GM23338 (cell line): ENCODE measurements at regions not wholly inside any gene's neighbourhood (a gene's known extent, or its start where the extent isn't known, plus 50 kb on each side); places are given as distances from the start of the nearest gene placed in this dataset.

Experiments
- ATAC-seq: fragments of 200-7000 bp; cut with Tn5 transposase; 3 replicates; pipeline ENCODE4 v1.9.1; 2020
- DNase-seq: peaks from one replicate; pipeline ENCODE4 v3.0.0-alpha.2; 2015; ENCODE audit warnings: low spot score
- H2AFZ ChIP-seq: fragments of 200-600 bp; sonication (generic); 2 replicates; pipeline ENCODE4 v1.8.0; 2016; ENCODE audit warnings: antibody characterized with exemption, mild to moderate bottlenecking, moderate library complexity
- H3F3A ChIP-seq: fragments of 200-600 bp; sonication (generic); replicated peaks from 2 replicates; pipeline ENCODE4 v1.8.0; 2017; ENCODE audit warnings: antibody characterized with exemption, mixed run types, low read depth
- H3K27ac ChIP-seq: fragments of 200-600 bp; sonication (generic); 2 replicates; pipeline ENCODE4 v1.6.1; 2016; ENCODE audit warnings: low read depth
- H3K27me3 ChIP-seq: fragments of 200-600 bp; sonication (generic); 2 replicates; pipeline ENCODE4 v1.8.0; 2016; ENCODE audit warnings: mild to moderate bottlenecking, mixed run types, moderate library complexity; ENCODE audit not compliant: insufficient read depth
- H3K36me3 ChIP-seq: fragments of 200-600 bp; sonication (generic); 2 replicates; pipeline ENCODE4 v1.8.0; 2016; ENCODE audit warnings: mild to moderate bottlenecking; ENCODE audit not compliant: insufficient read depth
- H3K4me1 ChIP-seq: fragments of 200-600 bp; sonication (generic); 2 replicates; pipeline ENCODE4 v1.8.0; 2016; ENCODE audit warnings: mild to moderate bottlenecking, moderate library complexity; ENCODE audit not compliant: insufficient read depth
- H3K4me2 ChIP-seq: fragments of 200-600 bp; sonication (generic); 2 replicates; pipeline ENCODE4 v1.7.1; 2017; ENCODE audit warnings: mixed run types
- H3K4me3 ChIP-seq: fragments of 200-600 bp; sonication (generic); 2 replicates; pipeline ENCODE4 v1.6.1; 2016; ENCODE audit warnings: mixed run types
- H3K79me2 ChIP-seq: fragments of 200-600 bp; sonication (generic); replicated peaks from 2 replicates; pipeline ENCODE4 v1.8.0; 2017; ENCODE audit warnings: mild to moderate bottlenecking; ENCODE audit not compliant: insufficient read depth
- H3K9me2 ChIP-seq: fragments of 200-600 bp; sonication (generic); 2 replicates; pipeline ENCODE4 v1.8.0; 2017; ENCODE audit not compliant: insufficient read depth
- H4K20me1 ChIP-seq: fragments of 200-600 bp; sonication (generic); replicated peaks from 2 replicates; pipeline ENCODE4 v1.8.0; 2017; ENCODE audit warnings: mild to moderate bottlenecking; ENCODE audit not compliant: insufficient read depth
- H3K27ac Mint-ChIP-seq: 2 replicates; pipeline ENCODE4 v1.8.0; 2020; ENCODE audit warnings: inconsistent platforms, mild to moderate bottlenecking, moderate library complexity, mixed read lengths
- H3K27me3 Mint-ChIP-seq: 3 replicates; pipeline ENCODE4 v1.8.0; 2022; ENCODE audit warnings: low read depth, mild to moderate bottlenecking, moderate library complexity, mixed read lengths, inconsistent platforms; ENCODE audit not compliant: insufficient read depth, poor library complexity
- H3K36me3 Mint-ChIP-seq: 3 replicates; pipeline ENCODE4 v1.8.0; 2021; ENCODE audit warnings: low read depth, mild to moderate bottlenecking, inconsistent platforms, moderate library complexity, mixed read lengths
- H3K4me1 Mint-ChIP-seq: 3 replicates; pipeline ENCODE4 v1.8.0; 2020; ENCODE audit warnings: mild to moderate bottlenecking, inconsistent platforms, mixed read lengths
- H3K4me3 Mint-ChIP-seq: 3 replicates; pipeline ENCODE4 v1.8.0; 2021; ENCODE audit warnings: moderate library complexity, mild to moderate bottlenecking, inconsistent platforms, mixed read lengths
- H3K9me3 Mint-ChIP-seq: 3 replicates; pipeline ENCODE4 v1.8.0; 2020; ENCODE audit warnings: moderate library complexity, mild to moderate bottlenecking, inconsistent platforms, mixed read lengths
- CREB1 ChIP-seq: fragments of 250-450 bp; sonication (Bioruptor Pico); IDR thresholded peaks from 2 replicates; pipeline ENCODE4 v1.5.0; 2020; ENCODE audit warnings: low read depth, mild to moderate bottlenecking, moderate library complexity
- EZH2 ChIP-seq: fragments of 200-600 bp; sonication (generic); IDR thresholded peaks from one replicate; pipeline ENCODE4 v1.8.0; 2017; ENCODE audit warnings: antibody characterized with exemption, mild to moderate bottlenecking, low read depth; ENCODE audit not compliant: unreplicated experiment
- EZH2phosphoT487 ChIP-seq: fragments of 200-600 bp; sonication (generic); IDR thresholded peaks from one replicate; pipeline ENCODE4 v1.8.1; 2018; ENCODE audit warnings: antibody characterized with exemption; ENCODE audit not compliant: unreplicated experiment
- JUNB ChIP-seq: IDR thresholded peaks from one replicate; pipeline ENCODE4 v1.6.1; 2016; ENCODE audit warnings: antibody characterized with exemption; ENCODE audit not compliant: unreplicated experiment
- NANOG ChIP-seq: IDR thresholded peaks from 2 replicates; pipeline ENCODE4 v1.6.1; 2016; ENCODE audit warnings: antibody characterized with exemption, borderline replicate concordance
- POLR2AphosphoS5 ChIP-seq: IDR thresholded peaks from 2 replicates; pipeline ENCODE4 v1.6.1; 2016; ENCODE audit warnings: antibody characterized with exemption, low read depth
- STAT1 ChIP-seq: IDR thresholded peaks from one replicate; pipeline ENCODE4 v1.6.1; 2016; ENCODE audit warnings: antibody characterized with exemption; ENCODE audit not compliant: unreplicated experiment
- ZNF114 ChIP-seq: fragments of 250-450 bp; sonication (Bioruptor Pico); IDR thresholded peaks from 2 replicates; pipeline ENCODE4 v1.5.0; 2020; ENCODE audit warnings: mild to moderate bottlenecking, moderate library complexity
- ZNF331 ChIP-seq: fragments of 250-450 bp; sonication (Bioruptor Pico); IDR thresholded peaks from 2 replicates; pipeline ENCODE4 v1.5.0; 2020; ENCODE audit warnings: low read depth, mild to moderate bottlenecking, moderate library complexity
- TF ChIP-seq, protein P1 (sequence below), 2 experiments: fragments of 200-600 bp in 1 of 2; sonication (generic) in 1 of 2; conservative IDR thresholded peaks; 2 replicates each; pipeline versions ENCODE4 v1.5.1 to v1.6.1; 2016 to 2017; ENCODE audit warnings: antibody characterized with exemption in 2 of 2, low read depth in 2 of 2, mild to moderate bottlenecking in 2 of 2, moderate library complexity in 1 of 2
- TF ChIP-seq, protein P2 (sequence below): IDR thresholded peaks from one replicate; pipeline ENCODE4 v1.6.1; 2018; ENCODE audit warnings: antibody characterized with exemption; ENCODE audit not compliant: unreplicated experiment
- TF ChIP-seq, protein P3 (sequence below): fragments of 250-450 bp; sonication (Bioruptor Pico); IDR thresholded peaks from 2 replicates; pipeline ENCODE4 v1.5.0; 2020; ENCODE audit warnings: mild to moderate bottlenecking, moderate library complexity
- TF ChIP-seq, protein P4 (sequence below): IDR thresholded peaks from 2 replicates; pipeline ENCODE4 v1.6.1; 2016; ENCODE audit warnings: antibody characterized with exemption

DNA sequence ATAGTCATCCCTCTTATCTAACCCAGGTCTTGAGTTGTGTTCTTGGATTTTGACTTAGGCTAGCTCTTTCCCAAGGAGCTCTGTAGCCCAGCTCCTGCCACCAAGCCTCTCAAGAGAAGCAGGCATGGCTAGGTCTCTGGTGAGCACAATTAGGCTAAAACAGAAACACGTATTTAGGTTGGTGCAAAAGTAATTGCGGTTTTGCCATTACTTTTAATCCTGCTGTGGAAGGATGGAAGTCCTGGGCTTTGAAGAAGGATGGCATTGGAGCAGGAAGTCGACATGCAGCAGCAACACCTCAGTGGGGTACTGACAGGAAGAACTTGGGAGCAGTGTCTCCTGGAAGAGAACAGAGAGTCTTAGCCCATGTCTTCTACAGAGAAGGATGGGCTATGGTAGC is 80.0 kb upstream of the CCDC190 start:
- no peak for DNase-seq

More for the DNA sequence above, 80.0 kb upstream of the CCDC190 start:
- no peaks in the 10 kb centered on the region for H3K79me2 ChIP-seq
- H4K20me1 ChIP-seq = no peaks in the 10 kb centered on the region
- no peak for ATAC-seq
- H3K4me1 ChIP-seq = no peaks in the 10 kb centered on the region
- Mint-ChIP-seq H3K9me3 (no peaks in the 10 kb centered on the region), H3K36me3 (no peaks in the 10 kb centered on the region), H3K27me3 (no peaks in the 10 kb centered on the region), H3K27ac (no peak overlapping the region), H3K4me1 (peaks cover 5% of the 10 kb centered on the region), H3K4me3 (no peak overlapping the region)
- no peaks in the 10 kb centered on the region for H3F3A ChIP-seq
- H3K9me2 ChIP-seq = no peaks in the 10 kb centered on the region; the same call in 1 of the 2 replicates
- no peaks in the 10 kb centered on the region for H3K36me3 ChIP-seq
- H3K27ac ChIP-seq = no peak overlapping the region
- no peak overlapping the region for H2AFZ ChIP-seq
- TF ChIP-seq STAT1 (no peak), EZH2 (no peak), POLR2AphosphoS5 (no peak), EZH2phosphoT487 (no peak), CREB1 (CRISPR knock-in tag) (no peak), JUNB (no peak), NANOG (no peak), ZNF331 (CRISPR knock-in tag) (no peak), ZNF114 (CRISPR knock-in tag) (no peak)
- TF ChIP-seq, protein P1, sequence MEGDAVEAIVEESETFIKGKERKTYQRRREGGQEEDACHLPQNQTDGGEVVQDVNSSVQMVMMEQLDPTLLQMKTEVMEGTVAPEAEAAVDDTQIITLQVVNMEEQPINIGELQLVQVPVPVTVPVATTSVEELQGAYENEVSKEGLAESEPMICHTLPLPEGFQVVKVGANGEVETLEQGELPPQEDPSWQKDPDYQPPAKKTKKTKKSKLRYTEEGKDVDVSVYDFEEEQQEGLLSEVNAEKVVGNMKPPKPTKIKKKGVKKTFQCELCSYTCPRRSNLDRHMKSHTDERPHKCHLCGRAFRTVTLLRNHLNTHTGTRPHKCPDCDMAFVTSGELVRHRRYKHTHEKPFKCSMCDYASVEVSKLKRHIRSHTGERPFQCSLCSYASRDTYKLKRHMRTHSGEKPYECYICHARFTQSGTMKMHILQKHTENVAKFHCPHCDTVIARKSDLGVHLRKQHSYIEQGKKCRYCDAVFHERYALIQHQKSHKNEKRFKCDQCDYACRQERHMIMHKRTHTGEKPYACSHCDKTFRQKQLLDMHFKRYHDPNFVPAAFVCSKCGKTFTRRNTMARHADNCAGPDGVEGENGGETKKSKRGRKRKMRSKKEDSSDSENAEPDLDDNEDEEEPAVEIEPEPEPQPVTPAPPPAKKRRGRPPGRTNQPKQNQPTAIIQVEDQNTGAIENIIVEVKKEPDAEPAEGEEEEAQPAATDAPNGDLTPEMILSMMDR (conservative IDR thresholded peaks at IDR 0.05; ENCODE audit: low read depth in 2 of 2) = no peak
- TF ChIP-seq, protein P2, sequence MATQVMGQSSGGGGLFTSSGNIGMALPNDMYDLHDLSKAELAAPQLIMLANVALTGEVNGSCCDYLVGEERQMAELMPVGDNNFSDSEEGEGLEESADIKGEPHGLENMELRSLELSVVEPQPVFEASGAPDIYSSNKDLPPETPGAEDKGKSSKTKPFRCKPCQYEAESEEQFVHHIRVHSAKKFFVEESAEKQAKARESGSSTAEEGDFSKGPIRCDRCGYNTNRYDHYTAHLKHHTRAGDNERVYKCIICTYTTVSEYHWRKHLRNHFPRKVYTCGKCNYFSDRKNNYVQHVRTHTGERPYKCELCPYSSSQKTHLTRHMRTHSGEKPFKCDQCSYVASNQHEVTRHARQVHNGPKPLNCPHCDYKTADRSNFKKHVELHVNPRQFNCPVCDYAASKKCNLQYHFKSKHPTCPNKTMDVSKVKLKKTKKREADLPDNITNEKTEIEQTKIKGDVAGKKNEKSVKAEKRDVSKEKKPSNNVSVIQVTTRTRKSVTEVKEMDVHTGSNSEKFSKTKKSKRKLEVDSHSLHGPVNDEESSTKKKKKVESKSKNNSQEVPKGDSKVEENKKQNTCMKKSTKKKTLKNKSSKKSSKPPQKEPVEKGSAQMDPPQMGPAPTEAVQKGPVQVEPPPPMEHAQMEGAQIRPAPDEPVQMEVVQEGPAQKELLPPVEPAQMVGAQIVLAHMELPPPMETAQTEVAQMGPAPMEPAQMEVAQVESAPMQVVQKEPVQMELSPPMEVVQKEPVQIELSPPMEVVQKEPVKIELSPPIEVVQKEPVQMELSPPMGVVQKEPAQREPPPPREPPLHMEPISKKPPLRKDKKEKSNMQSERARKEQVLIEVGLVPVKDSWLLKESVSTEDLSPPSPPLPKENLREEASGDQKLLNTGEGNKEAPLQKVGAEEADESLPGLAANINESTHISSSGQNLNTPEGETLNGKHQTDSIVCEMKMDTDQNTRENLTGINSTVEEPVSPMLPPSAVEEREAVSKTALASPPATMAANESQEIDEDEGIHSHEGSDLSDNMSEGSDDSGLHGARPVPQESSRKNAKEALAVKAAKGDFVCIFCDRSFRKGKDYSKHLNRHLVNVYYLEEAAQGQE = no peak
- TF ChIP-seq, protein P3, sequence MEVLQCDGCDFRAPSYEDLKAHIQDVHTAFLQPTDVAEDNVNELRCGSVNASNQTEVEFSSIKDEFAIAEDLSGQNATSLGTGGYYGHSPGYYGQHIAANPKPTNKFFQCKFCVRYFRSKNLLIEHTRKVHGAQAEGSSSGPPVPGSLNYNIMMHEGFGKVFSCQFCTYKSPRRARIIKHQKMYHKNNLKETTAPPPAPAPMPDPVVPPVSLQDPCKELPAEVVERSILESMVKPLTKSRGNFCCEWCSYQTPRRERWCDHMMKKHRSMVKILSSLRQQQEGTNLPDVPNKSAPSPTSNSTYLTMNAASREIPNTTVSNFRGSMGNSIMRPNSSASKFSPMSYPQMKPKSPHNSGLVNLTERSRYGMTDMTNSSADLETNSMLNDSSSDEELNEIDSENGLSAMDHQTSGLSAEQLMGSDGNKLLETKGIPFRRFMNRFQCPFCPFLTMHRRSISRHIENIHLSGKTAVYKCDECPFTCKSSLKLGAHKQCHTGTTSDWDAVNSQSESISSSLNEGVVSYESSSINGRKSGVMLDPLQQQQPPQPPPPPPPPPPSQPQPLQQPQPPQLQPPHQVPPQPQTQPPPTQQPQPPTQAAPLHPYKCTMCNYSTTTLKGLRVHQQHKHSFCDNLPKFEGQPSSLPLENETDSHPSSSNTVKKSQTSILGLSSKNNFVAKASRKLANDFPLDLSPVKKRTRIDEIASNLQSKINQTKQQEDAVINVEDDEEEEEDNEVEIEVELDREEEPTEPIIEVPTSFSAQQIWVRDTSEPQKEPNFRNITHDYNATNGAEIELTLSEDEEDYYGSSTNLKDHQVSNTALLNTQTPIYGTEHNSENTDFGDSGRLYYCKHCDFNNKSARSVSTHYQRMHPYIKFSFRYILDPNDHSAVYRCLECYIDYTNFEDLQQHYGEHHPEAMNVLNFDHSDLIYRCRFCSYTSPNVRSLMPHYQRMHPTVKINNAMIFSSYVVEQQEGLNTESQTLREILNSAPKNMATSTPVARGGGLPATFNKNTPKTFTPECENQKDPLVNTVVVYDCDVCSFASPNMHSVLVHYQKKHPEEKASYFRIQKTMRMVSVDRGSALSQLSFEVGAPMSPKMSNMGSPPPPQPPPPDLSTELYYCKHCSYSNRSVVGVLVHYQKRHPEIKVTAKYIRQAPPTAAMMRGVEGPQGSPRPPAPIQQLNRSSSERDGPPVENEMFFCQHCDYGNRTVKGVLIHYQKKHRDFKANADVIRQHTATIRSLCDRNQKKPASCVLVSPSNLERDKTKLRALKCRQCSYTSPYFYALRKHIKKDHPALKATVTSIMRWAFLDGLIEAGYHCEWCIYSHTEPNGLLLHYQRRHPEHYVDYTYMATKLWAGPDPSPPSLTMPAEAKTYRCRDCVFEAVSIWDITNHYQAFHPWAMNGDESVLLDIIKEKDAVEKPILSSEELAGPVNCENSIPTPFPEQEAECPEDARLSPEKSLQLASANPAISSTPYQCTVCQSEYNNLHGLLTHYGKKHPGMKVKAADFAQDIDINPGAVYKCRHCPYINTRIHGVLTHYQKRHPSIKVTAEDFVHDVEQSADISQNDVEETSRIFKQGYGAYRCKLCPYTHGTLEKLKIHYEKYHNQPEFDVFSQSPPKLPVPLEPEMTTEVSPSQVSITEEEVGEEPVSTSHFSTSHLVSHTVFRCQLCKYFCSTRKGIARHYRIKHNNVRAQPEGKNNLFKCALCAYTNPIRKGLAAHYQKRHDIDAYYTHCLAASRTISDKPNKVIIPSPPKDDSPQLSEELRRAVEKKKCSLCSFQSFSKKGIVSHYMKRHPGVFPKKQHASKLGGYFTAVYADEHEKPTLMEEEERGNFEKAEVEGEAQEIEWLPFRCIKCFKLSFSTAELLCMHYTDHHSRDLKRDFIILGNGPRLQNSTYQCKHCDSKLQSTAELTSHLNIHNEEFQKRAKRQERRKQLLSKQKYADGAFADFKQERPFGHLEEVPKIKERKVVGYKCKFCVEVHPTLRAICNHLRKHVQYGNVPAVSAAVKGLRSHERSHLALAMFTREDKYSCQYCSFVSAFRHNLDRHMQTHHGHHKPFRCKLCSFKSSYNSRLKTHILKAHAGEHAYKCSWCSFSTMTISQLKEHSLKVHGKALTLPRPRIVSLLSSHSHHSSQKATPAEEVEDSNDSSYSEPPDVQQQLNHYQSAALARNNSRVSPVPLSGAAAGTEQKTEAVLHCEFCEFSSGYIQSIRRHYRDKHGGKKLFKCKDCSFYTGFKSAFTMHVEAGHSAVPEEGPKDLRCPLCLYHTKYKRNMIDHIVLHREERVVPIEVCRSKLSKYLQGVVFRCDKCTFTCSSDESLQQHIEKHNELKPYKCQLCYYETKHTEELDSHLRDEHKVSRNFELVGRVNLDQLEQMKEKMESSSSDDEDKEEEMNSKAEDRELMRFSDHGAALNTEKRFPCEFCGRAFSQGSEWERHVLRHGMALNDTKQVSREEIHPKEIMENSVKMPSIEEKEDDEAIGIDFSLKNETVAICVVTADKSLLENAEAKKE = no peak
- TF ChIP-seq, protein P4, sequence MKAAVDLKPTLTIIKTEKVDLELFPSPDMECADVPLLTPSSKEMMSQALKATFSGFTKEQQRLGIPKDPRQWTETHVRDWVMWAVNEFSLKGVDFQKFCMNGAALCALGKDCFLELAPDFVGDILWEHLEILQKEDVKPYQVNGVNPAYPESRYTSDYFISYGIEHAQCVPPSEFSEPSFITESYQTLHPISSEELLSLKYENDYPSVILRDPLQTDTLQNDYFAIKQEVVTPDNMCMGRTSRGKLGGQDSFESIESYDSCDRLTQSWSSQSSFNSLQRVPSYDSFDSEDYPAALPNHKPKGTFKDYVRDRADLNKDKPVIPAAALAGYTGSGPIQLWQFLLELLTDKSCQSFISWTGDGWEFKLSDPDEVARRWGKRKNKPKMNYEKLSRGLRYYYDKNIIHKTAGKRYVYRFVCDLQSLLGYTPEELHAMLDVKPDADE = no peak
- H3K4me3 ChIP-seq = no peak overlapping the region
- H3K27me3 ChIP-seq = no peaks in the 10 kb centered on the region
- H3K4me2 ChIP-seq = no peak overlapping the region
